Germinal center (tissue), 1 donor: ENCODE measurements at regions not wholly inside any gene's neighbourhood (a gene's known extent, or its start where the extent isn't known, plus 50 kb on each side); places are given as distances from the start of the nearest gene placed in this dataset.
"Not testable (repeated sequence)": the region's sequence is repeated elsewhere in the genome, so short reads cannot be mapped to it uniquely, and the experiment has no call there.

Experiments used
- DNase-seq: peaks from one replicate; pipeline ENCODE4 v3.0.0; 2012; ENCODE audit warnings: mixed read lengths, low spot score

GRCh38 chr2:224147174-224147573 is 108.1 kb upstream of the SERPINE2 start:
- no peak for DNase-seq

GRCh38 chr2:224146356-224147160 is 107.5 kb upstream of the SERPINE2 start:
- no peak for DNase-seq

- DNase-seq = no peak
These were observed 106.8 kb upstream of the SERPINE2 start for GRCh38 chr2:224145751-224146355.

DNA sequence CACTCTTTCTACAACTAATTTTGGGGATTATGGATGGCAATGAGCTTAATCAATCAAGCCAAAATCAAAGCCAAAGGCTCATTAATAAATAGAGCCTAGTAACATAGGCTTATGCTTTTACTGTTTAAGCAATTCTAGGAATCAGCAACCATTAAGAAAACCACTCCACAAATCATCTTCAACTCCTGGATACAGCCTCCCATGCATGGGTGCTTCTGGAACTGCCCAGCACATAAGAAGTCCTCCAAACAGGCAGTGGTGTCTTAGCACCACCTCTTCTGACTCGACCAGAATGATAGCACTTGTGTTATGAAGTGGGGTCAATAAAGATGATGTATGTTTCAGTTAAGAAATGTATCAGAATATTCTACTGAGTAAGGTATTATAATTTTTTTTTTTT is 104.4 kb upstream of the SERPINE2 start:
- DNase-seq = no peak

DNA sequence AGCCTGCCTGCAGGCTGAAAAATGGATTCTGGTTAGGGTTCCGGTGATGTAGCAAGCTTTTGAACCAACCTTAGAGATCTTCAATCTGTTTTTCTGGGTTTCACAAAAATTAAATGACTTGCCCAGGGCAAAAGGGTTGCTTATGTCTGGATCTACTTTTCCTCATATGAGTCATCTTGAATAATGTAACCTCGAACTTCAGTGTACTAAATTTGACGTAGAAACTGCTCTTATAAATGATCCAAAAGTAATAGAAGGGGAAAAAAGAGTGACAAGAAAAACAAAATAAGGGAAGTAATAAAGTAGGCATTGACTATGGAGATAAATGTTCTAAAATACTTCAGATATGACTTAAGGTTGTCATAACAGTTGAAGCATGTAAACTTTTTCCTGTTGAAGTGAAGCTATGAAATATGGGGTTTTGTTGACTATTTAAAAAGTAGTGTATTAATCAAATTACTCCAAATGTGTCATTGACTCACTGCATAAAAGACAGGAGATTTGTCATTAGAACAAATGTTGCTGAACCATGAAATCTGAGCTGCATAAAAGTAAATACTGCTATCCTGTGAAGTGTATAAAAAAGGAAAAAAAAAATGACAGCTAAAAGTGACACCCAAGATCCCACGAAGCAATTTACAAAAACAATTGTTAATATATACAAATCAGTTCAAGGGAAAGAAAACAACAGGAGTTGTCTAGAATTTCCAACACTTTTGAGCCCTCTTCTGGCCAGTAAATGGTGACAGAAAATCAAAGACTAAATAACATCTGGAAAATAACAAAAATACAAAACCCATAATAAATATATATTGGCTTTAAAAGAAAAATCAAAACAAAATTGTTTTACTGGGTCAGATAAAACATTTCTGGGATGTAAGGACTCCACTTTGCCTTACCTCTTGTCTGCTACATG is 103.6 kb upstream of the SERPINE2 start:
- no peak for DNase-seq

- no peak for DNase-seq
These were observed 102.2 kb upstream of the SERPINE2 start for GRCh38 chr2:224141304-224141703.

- DNase-seq = no peak
These were observed 98.1 kb upstream of the SERPINE2 start for GRCh38 chr2:224137208-224137607.

DNA sequence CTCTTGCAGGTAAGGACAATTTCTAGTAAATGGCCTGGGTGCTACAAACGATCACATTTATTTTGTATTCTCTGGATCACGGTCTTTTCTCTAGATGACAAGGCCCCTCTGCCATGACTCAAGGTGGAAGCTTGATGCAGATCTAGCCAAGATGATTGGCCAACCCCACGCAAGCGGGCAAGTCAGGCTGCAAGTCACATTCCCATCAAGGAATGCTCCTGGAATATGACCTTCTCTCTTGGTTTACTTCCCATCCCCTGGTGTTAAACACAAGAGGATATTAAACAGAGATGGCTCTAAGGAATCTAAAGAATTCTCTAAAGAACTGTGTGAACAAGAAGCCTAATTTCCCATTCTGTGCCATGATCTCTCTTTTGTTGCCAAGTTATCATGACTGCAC is 97.3 kb upstream of the SERPINE2 start:
- no peak for DNase-seq

- DNase-seq = no peak
These were observed 96.8 kb upstream of the SERPINE2 start for GRCh38 chr2:224135881-224136280.

DNA sequence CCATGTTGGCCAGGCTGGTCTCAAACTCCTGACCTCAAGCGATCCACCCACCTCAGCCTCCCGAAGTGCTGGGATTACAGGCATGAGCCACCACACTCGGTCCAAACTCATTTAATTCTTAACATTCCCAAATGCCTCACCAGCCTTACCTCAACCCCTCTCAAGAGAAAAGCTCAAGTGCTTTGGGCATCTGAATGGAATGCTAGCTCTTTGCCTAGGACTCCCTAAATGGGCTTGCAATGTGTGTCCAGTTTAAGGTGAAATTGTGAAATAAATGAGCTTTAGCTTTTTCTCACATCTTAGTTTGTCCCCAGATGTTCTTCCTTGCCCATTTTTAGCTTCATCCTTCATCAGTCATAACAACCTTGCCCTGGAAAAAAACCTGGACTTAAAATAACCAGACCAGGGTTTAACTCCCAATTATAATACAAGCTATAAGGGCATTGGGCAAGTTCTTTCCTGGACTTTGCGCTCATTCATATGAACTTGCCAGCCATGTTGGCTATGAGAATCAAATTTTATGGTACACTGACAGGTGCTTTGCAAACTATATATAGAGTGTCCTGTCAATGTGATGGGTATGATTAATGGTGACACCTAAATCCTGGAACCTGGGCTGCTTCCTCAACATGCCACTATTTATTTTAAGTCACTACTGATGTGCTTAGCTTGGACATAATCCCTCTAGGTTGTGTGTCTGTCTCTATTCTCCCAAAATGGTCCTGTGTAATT is 95.1 kb upstream of the SERPINE2 start:
- DNase-seq = no peak

DNA sequence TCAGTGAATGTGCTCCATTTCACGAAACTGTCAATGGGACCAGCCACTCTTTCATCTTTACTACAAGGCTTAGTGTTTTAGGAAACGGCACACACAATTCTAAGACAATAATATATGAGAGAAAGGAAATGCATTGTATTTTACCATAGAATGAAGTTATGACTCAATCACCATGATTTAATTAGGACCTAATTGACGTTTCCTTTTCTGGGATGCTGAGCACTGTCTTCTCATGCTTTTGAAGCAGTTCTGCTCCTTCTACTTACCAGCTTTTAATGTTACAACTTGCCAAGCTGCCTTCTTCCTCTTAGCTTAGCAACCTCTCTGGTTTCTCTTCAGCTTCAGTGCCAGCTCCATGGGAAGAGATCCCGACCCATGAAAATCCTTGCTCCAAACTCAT is 94.3 kb upstream of the SERPINE2 start:
- DNase-seq = no peak

DNA sequence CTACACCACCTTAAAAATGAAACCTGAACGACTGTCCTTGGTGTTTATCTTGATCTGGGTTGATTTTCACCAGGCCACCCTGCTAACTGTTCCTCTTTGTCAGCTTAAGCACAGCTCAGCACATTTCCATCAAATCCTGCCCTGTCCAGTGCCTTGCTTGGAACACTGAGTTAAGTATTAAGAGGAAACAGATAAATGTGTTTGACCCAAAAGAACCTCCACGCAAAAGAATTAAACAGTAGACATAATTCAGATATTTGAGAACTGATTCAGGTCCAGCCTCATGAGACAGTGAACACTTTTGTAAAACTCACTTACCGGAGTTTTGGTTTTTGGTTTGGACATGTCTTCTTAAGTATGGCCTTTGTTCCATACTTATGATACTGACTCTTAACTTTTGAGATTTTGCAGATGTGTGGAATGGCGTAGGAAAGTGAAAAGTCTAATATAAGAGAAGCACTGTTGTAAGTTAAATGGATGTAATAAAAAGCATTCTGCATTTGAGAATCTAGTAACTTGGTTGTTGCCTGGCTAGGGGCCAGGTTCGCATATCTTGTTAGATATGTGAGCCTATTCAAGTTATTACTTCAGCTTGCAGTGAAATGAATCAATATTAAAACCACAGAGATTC is 88.9 kb upstream of the SERPINE2 start:
- no peak for DNase-seq

DNA sequence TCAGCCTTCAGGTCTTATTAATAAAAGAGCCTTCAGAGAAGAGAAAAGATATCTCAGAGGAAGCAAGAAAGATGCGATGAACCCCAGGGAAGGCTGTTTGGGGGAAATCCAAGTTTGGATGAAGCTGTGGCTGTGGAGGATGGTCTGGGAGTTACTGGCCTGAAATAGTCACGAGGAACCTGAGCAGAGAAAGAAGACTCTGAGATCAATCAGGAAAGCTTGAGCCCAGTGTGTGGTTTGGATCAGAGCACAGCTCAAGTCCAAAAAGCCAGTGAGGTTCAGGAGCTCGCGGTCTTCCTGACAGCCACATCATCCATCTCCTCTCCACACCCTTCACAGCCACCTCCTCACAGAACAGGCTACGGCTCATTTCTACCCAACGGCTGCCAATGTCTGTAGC is 87.4 kb upstream of the SERPINE2 start:
- no peak for DNase-seq

DNA sequence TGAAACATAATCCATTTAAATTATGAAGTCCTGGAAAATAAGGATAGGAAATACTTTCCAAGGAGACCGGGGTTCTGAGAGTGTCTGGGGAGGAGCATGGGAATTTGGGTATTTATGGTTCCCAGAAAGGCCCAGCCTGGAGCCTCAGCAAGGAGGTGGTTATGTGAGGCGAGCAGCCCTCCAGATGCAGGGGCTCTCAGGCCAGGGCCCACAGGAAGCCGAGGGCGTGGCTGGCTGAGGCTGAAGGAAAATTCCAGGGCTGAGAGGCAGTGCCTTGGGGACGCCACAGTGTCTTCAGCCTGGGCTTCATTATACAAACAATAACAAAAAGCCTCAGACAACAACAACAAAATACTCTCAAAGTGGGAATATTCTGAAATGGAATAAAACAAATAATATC is 86.9 kb upstream of the SERPINE2 start:
- no peak for DNase-seq

DNA sequence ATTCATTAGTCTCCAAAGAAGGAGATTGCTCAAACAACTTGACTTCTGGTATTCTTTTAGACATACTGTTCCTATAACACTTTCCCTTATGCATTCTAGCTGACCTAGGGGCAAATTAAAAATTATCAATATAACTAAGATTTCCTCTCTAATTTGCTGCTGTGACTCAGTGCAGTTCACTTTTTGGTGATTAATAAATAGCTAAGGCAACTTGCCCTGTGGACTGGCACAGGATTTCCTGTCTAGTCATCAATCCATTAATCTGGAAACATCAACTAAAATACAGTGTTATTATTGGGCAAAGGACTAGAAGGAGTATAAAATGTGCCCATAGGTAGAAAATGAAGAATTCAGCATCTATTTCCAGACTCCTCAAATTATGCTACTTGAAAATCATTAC is 83.5 kb upstream of the SERPINE2 start:
- no peak for DNase-seq

GRCh38 chr2:224121406-224122067 is 82.5 kb upstream of the SERPINE2 start:
- DNase-seq = no peak

DNA sequence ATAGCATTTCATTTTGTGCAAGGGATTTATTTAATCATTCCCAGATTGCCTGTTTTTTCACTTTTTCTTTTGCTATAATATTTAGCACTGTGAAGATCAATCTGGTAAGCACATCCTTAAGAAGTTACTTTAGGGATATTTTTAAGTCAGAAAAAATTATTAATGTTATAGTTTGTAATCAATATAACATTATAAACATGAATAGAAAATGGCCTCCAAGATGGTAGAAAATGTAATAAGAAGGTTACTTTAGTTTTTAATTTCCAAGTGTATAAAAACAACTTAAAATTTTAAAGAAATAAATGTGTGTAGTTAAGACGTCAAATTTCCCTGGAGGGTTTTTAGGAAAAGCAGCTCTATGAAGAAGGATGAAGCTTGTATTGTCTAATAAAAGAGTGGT is 81.9 kb upstream of the SERPINE2 start:
- no peak for DNase-seq

DNA sequence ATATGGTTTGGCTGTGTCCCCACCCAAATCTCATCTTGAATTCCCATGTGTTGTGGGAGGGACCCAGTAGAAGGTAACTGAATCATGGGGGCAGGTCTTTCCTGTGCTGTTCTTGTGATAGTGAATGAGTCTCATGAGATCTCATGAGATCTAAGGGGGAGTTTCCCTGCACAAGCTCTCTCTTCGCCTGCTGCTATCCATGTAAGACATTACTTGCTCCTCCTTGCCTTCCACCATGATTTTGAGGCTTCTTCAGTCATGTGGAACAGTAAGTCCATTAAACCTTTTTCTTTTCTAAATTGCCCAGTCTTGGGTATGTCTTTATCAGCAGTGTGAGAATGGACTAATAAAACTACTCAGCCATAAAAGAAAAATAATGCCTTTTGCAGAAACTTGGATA is 80.8 kb upstream of the SERPINE2 start:
- DNase-seq = not testable (repeated sequence)

- DNase-seq = no peak
These were observed 75.3 kb upstream of the SERPINE2 start for GRCh38 chr2:224114428-224114827.

GRCh38 chr2:224113930-224114329 is 74.8 kb upstream of the SERPINE2 start:
- not testable (repeated sequence) for DNase-seq

GRCh38 chr2:224111576-224111975 is 72.5 kb upstream of the SERPINE2 start:
- DNase-seq = no peak
